ENCODE measurements at regions not wholly inside any gene's neighbourhood (a gene's known extent, or its start where the extent isn't known, plus 50 kb on each side); places are given as distances from the start of the nearest gene placed in this dataset.
A peak's percentile ranks its signal among the peaks of the same experiment; 100 is the strongest.

DNA sequence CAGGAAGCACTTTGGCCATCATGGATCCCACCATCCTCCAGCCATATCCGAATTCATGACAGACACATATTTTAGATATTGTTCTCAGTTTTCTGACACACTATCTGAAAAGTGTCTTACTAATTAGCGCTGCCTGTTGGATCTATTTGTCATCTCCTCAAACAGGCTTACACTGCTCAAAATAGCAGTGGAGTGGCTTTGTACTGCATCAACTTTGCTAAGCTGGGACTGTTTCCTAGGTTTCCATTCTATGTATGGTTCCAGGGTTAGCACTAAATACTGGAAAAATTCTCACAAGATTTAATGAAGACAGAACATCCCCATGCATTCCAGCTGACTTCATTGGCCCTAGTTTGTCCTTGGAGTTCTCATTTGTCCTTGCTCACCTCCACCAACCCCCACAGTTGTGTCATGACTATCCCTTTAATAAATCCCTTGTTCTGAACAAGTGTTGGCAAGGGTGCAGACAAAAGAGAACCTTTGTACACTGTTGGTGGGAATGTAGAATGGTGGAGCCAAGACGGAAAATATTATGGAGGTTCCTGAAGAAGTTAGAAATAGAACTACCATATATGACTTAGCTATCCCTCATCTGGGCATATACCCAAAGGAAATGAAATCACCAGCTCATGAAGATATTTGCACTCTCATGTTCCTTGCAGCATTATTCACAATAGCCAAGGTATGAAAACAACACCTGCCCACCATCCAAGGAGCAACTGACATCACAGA is 136.5 kb upstream of the RAI14 start:
- TF ChIP-seq, protein P1, sequence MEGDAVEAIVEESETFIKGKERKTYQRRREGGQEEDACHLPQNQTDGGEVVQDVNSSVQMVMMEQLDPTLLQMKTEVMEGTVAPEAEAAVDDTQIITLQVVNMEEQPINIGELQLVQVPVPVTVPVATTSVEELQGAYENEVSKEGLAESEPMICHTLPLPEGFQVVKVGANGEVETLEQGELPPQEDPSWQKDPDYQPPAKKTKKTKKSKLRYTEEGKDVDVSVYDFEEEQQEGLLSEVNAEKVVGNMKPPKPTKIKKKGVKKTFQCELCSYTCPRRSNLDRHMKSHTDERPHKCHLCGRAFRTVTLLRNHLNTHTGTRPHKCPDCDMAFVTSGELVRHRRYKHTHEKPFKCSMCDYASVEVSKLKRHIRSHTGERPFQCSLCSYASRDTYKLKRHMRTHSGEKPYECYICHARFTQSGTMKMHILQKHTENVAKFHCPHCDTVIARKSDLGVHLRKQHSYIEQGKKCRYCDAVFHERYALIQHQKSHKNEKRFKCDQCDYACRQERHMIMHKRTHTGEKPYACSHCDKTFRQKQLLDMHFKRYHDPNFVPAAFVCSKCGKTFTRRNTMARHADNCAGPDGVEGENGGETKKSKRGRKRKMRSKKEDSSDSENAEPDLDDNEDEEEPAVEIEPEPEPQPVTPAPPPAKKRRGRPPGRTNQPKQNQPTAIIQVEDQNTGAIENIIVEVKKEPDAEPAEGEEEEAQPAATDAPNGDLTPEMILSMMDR (IDR thresholded peaks at IDR 0.05): no peak
- TF ChIP-seq POLR2A (IDR thresholded peaks at IDR 0.05) (no peak), EP300 (IDR thresholded peaks at IDR 0.05) (no peak)
- Histone ChIP-seq H3K27ac (no peak overlapping the region), H3K27me3 (no peaks in the 10 kb centered on the region), H3K4me1 (ENCODE audit: insufficient read depth) (no peaks in the 10 kb centered on the region), H3K9me3 (no peaks in the 10 kb centered on the region), H3K4me3 (no peak overlapping the region), H3K36me3 (no peaks in the 10 kb centered on the region)
- DNase-seq: no peak
- intact Hi-C loops (cut with DNase I): loop anchor here in 2 of 4 donors (5.0 kb wide), 2 partner anchors 32 to 378 kb away; no protein-coding TSS in a partner anchor
- 26 to 29% (median 28%) methylated on average over 3 of the region's 3 CpGs for WGBS, 3 donors

DNA sequence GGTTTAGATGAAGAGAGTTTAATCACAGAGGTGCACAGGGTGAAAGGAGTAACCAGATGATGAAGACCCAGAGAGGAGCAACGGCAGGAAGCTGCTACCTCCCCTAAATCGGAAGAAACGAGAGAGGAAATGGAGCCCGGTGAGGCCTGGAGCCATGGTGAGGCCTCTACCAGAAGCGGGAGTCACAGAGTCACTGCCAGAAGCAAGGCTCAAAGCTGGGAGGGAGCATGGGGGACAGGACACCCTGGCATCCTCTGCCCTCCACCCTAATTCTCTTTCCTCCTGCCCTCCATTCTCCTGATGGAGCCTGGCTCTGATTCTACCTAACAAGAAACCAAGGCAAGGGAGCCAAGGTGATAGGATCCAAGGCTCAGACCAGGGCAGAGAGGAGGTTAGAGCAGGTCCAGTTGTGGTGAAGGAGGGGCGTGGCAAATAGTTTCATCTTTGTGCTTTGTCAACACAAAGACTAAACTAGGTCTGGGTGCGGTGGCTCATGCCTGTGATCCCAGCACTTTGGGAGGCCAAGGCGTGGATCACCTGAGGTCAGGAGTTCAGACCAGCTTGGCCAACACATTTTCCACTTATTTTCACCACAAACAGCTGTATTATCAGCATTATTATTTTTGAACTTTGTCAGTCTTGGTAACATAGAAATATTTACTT is 134.4 kb upstream of the RAI14 start:
- no peaks in the 10 kb centered on the region for H3K36me3 ChIP-seq
- H3K4me1 ChIP-seq (ENCODE audit: insufficient read depth): no peaks in the 10 kb centered on the region
- 89 to 92% (median 91%) methylated on average over 8 of the region's 8 CpGs for WGBS, 3 donors

DNA sequence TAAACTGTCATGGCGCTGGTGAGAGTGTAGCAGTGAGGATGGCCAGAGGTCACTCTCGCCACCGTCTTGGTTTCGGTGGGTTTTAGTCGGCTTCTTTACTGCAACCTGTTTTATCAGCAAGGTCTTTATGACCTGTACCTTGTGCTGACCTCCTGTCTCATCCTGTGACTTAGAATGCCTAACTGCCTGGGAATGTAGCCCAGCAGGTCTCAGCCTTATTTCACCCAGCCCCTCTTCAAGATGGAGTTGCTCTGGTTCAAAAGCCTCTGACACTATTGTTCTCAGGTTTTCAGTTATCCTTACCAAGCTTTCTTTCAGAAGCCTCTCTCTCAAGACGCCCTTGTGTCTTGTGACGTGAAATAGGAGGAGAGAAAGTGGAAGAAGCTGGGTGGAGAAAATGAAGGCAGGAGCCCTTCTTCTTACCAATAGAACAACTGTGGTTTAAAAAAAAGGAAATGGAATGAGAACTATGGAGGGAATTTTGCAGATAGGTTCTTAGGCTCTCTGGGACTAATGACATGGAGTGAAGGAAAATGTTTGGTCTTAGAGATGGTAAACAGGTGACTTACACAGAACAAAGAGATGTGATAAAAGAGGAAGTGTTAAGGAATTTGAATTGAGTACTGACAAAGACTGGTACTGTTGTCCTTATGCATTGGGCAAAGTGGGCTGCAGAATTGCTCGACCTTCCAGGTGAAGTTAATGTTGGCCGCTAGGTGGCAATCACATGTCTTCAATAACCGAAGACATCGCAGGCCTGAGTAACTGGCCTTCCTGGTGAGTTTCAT is 133.3 kb upstream of the RAI14 start:
- H3K27me3 ChIP-seq: no peaks in the 10 kb centered on the region
- intact Hi-C loops (cut with DNase I): loop anchor here in 3 of 4 donors (2.0 to 5.0 kb wide), 3 partner anchors 35 to 376 kb away; no protein-coding TSS in a partner anchor
- H3K4me1 ChIP-seq (ENCODE audit: insufficient read depth): no peaks in the 10 kb centered on the region
- H3K9me3 ChIP-seq: no peaks in the 10 kb centered on the region
- H3K4me3 ChIP-seq: no peak overlapping the region
- WGBS, 3 donors: 32 to 33% (median 33%) methylated on average over 11 of the region's 11 CpGs
- H3K27ac ChIP-seq: no peak overlapping the region
- TF ChIP-seq, protein P1 (IDR thresholded peaks at IDR 0.05): peak; percentile 53 to 74 (median 66)
- no peak for TF ChIP-seq POLR2A (IDR thresholded peaks at IDR 0.05)
- no peaks in the 10 kb centered on the region for H3K36me3 ChIP-seq
- DNase-seq: peak; percentile 60 to 84 (median 71)

More for the DNA sequence above, 134.4 kb upstream of the RAI14 start:
- H3K27me3 ChIP-seq: no peaks in the 10 kb centered on the region
- no peaks in the 10 kb centered on the region for H3K9me3 ChIP-seq
- no peak overlapping the region for H3K4me3 ChIP-seq
- H3K27ac ChIP-seq: no peak overlapping the region
- intact Hi-C loops (cut with DNase I): loop anchor here in 3 of 4 donors (2.0 to 5.0 kb wide), 3 partner anchors 34 to 377 kb away; no protein-coding TSS in a partner anchor
- TF ChIP-seq EP300 (IDR thresholded peaks at IDR 0.05) (no peak), POLR2A (IDR thresholded peaks at IDR 0.05) (no peak)
- TF ChIP-seq, protein P1 (IDR thresholded peaks at IDR 0.05): no peak
- no peak for DNase-seq

DNA sequence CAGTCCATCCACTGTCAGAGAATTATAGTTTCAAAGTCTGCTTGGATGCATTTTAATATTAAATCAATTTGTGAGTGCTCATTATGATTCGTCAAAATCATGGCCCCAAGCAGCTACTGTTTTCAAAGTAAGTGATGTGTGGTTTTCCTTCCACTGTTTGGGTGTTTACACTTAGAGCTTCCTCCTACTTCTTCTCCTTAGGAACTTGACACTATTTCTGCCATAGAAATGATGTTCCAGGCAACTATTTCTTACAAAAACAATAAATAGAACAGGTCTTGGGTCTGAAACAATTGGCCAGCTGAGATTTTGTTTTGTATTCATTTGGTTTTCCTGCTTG is 132.8 kb upstream of the RAI14 start:
- Histone ChIP-seq H3K36me3 (no peaks in the 10 kb centered on the region), H3K27me3 (no peaks in the 10 kb centered on the region), H3K4me1 (ENCODE audit: insufficient read depth) (no peaks in the 10 kb centered on the region), H3K4me3 (no peak overlapping the region), H3K9me3 (no peaks in the 10 kb centered on the region), H3K27ac (no peak overlapping the region)
- no peak for DNase-seq
- intact Hi-C loops (cut with DNase I): loop anchor here in 3 of 4 donors (2.0 to 5.0 kb wide), 3 partner anchors 36 to 375 kb away; no protein-coding TSS in a partner anchor
- 0 to 2% (median 2%) methylated on average over 1 of the region's 1 CpG for WGBS, 3 donors
- TF ChIP-seq POLR2A (IDR thresholded peaks at IDR 0.05): no peak
- no peak for TF ChIP-seq EP300 (IDR thresholded peaks at IDR 0.05)
- TF ChIP-seq, protein P1 (IDR thresholded peaks at IDR 0.05): no peak

Measured in ovary (tissue), 7 donors.